Daoy (cell line): ENCODE measurements at regions not wholly inside any gene's neighbourhood (a gene's known extent, or its start where the extent isn't known, plus 50 kb on each side); places are given as distances from the start of the nearest gene placed in this dataset.

ENCODE experiments used
- DNase-seq: peaks from one replicate; pipeline ENCODE4 v3.0.0-alpha.2; 2015; ENCODE audit warnings: low read depth

DNA sequence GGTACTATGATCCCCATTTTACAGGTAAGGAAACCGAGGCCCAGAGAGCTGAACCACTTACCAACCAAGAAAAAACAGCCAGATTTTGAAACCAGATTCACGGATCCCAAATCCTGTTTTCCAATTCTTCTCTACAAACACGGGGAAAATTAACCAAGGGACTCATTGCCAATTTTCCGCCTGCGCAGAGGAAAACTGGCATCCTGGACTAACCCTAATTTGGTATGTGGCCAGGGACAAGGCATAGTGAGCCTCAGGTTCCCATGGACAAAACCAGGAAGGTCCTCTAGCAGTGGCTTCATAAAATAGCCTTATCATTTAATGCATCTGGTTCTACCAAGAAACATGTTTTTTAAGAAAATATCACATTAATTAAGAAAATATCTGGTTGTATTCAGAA, 517.3 kb downstream of the MED13L start:
- no peak for DNase-seq

DNA sequence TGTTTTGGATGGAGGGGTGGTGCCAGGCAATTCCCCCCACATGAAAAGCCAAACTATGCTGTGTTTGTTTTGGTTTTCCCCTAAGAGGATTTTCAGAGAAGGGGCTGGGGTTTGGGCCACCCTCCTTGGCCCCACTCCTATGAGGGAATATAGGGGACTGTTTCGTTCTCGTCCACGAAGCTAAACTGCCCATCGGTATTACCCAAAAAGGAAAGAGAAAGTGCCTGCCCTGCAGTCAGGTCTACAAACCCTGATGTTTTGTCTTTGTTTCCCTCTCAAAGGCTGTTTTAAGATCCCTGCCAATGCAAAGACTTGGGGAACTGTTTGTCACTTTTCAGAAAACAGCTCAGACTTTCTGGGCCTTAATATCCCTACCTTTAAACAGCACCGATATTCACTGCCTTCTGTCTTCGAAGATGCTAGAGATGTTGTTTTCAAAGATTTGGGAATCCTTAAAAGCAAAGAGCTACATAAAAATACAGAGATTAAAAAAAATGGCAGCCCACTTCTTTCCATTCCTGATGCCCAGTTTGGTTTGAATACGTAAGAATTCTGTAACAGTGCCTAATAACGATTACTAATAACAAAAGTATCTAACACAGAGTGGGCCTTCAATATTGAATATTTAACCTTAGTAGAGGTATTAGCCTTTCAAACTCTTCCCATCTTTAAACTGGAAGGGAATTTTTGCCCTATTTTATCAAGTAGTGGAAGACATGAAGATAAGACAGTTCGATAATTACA, 518.4 kb downstream of the MED13L start:
- DNase-seq: peak; percentile 13

DNA sequence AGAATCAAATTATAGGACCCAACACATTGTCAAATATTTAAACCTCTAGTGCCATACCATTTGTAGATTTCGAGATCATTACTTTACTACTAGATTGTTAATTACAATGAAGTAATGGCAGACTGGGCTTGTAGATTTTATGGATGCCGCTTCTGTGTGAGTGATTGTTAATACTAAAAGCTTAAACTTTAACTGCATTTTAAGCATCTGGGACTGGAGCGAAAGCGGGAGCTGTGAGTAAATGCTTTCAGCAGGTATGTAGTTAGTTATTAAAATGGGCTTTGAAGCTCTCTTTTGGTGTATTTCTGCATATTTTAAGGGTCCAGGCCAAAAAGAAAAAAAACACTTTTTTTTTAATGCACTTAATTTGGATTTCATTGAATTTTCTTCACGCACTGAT, 519.3 kb downstream of the MED13L start:
- no peak for DNase-seq

DNA sequence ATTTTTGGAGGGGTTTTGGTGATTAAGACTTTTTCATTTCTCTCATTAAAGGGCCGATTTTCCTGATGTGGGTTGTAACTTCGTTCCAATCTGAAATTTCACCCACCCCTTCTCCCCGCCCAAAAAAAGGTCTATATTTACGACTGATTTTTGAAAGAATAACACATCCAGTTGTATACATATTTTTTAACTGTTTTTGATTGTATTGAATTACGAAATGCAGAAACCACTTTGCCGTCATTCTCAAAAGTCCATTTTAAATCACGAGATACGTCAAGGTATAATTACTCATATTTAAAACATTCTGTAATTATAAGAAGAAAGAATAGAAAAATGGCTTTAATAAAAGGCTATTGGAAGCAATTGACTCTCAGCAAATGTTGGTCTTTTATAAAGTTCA, 520.7 kb downstream of the MED13L start:
- no peak for DNase-seq

DNA sequence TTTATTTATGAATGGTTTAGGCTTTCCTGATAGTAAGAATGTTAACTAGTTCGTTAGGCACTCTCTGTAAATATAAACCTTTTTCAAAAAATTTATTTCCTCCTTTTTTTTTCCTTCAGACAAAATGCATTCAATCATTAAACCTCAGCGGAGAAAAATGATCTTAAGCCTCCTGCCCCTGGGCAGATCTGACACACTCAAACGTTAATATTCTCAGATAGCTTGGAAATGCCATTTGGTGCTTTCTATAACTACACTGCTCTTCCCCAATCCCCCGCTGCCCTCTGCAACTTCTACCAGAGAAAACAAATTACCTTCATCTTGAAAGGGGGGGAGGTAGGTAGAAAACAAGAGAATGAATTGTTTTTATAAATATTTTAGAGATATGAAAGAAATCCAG, 521.2 kb downstream of the MED13L start:
- DNase-seq: no peak

DNA sequence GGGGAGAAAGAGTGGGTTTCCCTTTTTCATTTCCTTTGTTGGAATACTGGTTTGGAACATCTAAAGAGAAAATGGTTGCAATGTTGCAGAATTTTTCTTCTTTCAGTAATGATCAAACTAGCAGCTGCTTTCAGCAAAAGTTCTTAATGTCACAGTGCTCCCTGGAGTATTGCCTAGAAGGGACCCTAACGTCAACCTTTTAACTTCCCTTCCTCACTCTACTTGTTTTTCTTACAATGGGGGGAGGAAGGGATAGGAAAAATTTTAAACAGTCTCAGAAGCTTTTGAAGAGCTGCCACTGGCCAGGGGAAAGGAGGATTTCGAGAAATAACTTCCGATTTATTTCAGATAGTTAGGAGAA, 521.8 kb downstream of the MED13L start:
- DNase-seq: no peak

DNA sequence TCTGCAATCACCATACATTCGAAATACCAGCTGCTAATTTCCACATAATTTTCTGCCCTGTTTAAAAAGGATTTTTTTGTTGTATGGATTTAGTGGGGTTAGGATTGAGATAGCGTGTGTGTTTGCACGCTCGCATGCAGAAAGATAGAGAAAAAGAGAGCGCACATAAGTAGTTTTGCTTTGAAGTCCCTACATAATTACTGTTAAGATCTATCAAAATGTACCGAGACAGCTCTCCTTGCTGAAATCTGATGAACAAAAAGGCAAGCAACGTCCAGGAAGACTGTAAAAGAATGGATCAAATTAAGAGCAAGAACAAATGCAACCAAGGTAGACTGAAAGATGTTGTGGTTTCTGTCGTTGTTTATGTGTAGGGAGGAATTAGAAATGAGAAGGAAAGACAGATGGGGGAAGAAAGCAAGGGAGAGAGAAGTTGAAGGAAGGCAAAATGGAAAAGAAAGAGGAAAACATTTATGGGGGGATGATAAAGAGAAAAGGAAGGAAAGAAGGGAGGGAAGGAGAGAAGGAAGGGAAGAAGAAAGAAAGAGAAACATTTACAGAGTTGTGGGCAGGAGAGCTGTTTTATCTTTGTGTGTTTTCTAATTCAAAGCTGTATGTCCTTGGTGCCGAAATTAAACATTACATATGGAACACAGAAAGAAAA, 522.3 kb downstream of the MED13L start:
- no peak for DNase-seq

DNA sequence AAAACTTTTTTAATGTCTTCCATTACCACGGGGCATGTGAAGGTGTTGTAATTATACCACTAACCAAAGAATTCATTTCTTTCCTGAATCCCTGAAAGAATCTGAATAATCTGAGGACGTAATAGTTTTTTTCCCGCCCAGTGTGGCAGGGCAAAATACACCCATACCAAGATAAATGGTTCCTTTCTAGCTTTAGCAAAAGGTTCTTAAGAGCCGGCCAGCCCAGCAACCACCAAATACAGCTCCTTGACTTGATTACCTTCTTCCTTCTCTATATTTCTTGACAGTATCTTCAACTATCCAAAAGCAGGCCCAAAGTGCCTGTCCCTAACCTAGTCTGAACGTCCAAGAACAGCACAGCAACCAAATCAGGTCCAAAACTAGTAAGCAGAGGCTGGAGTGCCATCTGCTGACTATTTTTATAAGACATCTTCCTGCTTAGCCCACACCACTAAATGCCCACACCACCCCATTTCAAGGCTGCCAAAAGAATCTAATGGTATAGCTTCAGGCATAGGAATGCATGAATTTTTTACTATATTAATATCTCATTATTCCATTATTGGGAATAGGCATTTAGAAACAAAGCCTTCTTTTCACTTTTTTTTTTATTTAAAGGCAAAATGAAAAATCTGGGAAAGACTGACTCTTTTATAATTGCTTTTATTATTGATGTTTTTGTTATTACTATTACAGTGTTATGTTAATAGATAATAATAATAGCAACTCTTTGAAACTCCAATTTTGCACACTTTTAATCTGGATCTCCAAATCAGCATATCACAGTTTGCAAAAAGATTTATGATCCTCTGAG, 524.4 kb downstream of the MED13L start:
- DNase-seq: peak; percentile 64

DNA sequence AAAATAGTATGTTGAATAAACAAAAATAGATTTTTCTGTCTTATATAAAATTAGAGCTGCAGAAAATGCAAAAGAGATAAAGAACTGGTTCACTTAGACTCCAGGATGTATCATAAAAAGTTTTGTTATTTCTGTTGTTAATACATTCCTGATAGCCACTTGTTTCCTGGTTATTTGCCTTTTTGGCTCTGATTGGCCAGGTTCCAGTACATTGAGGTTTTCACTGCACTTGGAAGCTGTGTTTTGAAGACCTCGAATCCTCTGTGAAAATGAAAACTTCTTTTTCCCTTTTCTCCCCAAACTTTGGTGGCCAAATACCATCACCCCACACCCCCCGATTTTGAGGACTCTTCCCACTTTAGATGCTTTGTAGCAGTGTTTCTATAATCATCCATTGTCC, 525.3 kb downstream of the MED13L start:
- DNase-seq: peak; percentile 17

DNA sequence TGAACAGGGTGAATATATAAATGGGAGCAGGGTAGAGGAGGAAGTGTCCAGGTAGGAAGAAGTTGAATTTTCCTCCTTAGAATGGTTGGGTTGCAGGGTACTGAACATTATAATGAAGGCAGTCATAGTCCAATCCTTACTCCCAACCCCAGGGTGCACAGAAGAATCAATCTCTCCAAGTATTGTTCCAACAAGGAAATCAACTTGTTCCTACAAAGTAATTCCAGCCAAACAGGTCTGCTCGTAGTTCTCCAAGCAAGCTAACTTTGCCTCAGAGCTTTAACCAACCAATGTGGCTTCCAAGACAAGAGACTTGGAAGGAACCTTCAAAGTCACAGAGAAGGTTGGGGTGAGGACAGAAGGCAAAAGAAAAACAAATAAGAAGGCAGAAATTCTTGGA, 527.2 kb downstream of the MED13L start:
- no peak for DNase-seq

DNA sequence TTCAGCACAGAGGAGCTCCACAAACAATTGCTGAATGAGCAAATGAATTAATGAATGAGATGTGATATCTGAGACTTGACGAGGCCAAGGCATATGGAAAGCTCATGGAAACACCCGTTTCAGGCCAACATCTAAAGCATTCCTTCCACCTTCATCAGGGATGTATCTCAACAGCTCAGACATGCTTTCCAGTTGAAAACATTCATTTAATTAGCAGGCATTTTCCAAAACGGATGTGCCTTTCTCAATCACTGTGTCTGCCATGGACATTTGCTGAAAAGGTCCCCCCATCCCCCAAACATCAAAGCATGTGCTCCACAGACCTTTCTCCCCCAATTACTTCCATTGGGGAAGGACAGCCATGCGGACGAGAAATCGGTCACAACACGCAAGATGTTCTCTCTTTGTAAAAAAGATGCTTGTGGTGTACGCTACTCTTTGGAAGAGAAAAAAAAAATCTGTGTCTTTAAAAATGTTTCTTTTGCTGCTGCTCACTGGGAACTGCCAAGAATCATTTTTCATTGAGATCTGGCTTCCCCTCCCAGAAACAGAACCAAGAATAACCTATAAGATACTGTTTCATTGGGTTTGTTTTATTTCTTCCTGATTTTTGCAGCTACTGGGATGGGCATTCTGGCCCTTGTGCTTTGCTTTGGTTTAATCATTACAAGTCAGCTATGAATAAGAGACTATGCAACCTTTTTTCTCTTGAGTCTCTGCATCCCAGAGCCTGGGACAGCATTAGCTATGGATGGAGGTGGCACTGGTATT, 528.2 kb downstream of the MED13L start:
- DNase-seq: no peak

DNA sequence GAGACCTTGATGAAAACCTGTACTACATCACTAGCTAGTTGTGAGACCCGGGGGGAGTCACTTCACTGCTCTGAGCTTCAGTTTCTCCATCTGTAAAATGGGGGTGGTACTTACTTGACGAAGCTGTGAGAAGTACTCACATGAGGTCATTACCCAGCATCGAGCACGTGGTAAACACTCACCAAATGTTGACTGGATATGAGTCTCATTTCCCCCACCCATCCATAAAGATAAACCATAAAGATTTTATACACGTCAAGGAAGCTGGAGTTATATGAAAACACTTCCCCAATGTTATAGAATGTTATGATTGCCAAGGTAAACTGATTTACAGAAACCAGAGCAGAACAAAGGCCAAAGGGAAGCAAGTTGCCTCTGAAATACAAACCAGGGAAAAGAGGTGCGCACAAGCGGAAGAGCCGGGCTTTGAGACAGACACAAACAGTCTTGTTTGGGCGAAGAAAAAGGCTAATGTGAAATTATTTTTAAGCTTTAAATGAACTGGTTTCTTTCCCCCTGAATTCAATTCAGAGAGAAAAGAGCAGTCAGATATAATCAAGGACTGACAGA, 536.8 kb downstream of the MED13L start:
- no peak for DNase-seq

DNA sequence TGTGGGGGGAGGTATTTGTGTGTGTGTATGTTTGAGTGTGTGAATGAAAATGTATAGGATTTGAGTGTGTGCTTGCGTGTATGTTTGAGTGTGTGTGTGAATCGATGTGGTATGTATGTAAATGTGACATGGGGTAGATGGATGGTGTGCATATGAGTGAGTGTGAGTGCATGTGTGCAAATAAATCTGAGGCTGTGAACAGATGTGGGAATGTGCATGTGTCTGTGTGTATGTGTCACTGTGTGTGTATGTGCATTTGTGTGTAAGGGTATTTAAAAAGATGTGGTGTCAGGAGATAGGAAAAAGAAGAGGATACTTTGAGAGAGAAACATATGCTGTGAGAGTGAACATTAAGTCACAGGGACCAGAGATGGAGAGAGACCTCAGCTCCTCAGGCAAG, 539.6 kb downstream of the MED13L start:
- DNase-seq: no peak

DNA sequence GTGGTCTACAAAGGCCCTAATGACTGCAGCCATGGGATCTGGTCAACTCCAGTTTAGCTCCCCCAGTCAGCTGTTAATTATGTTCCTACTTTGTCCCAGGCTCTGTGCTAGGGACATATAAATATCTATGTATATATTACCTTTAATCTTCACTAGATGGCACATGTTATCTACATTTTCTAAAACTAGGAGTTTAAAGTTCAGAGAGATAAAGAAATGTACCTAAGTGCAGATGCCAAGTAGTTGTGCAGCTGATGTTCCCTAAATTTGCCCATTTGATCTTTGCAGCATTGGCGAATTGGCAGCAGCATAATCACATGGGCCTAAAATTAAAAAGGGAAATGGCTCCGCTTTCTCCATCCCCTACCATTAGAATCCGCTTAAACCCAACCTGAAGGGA, 541.1 kb downstream of the MED13L start:
- DNase-seq: no peak

DNA sequence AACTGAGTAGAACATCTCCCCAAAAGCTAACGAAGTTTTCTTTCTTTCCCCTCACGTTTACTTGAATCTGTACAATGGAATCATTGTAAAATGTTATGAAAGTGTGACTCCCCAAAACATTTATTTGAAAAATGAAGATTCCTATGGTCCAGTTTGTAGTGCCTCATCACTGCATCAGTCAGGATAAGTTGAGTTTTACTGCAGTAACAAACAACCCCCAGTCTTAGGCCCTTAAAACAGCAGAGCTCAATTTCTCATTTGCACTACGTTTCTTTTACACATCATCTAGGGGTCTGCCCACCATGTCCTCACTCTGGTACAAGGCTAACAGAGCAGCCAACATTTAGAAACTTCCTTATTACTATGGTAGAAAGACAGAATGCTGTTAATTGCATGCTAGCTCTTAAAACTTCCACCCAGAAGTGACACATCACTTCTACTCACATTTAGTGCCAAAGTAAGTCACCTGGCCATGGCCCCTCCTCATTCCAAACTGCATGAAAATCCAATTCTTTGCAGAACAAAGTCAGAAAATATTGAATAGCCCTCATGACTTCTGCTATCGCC, 546.4 kb downstream of the MED13L start:
- no peak for DNase-seq

DNA sequence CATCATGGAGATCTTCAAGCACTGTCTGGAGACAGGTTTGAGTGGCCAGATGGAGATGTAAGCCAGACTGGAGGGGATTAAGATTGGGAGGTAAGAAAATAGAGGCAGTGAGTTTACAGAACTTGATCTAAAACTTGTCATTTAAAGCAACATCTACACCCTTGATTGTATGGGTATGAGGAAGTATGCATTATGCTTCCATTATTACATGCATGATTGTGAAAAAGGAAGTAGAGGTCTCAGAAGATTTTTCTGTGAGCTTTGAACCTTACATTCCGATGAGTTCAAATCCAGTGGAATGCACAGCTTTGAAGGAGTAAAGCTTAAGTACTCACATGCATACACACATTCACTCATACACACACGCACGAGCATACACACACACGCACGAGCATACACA, 550.8 kb downstream of the MED13L start:
- DNase-seq: no peak

DNA sequence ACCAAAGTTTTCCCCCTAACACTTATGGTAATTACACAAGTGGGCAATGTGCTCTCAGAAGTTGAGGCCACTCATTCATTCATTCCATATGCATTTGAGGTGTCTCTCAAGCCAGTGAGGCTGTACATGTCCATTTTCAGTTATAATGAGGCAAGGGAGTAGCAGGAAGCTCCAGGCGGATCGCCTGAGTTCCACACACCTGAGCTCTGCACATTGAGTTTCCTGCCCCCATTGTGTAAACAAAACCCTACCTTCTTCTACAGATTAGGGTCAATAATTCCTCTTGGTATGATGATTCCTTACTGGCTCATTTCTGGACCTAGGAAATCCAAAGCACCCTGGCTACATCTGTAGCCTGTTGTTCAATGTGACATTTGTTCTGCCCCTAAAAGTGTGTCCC, 555.3 kb downstream of the MED13L start:
- DNase-seq: no peak

DNA sequence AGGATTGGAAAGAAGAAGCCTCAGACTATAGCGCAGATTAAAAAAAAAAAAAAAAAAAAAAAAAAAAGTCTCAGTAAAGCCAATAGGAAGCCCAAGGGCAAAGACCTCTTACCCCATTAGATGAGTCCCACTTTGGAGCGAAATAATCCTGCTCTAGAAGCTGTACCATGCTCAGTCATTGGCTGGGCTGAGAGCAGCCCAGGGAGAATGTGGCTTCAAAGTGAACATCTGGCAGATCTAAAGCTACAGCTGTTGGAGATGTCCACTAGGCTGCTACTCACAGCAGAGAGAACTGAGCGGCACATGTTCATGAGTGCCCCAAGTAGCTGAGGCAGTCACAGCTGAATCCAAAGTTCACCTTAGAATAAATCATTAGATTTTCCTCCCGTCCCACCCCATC, 560.9 kb downstream of the MED13L start:
- DNase-seq: no peak

DNA sequence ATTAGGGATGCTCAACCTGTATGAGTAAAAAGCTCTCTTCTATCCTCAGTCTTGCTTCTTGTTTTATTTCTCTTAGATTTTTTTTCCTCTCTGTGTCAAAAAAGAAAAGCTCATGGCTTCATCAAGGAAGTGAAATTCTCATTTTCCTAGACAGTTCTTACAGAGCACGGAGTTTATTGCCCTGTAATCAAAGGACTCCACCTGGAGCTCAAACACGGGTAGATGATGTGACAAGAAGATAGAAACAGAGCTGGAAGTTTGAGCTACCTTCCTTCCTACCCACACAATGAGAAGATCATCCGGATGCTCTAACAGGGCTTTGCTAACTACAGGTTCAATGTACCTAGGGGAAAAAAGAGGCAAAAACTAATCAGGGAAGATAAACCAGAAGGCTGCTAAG, 564.8 kb downstream of the MED13L start:
- no peak for DNase-seq

DNA sequence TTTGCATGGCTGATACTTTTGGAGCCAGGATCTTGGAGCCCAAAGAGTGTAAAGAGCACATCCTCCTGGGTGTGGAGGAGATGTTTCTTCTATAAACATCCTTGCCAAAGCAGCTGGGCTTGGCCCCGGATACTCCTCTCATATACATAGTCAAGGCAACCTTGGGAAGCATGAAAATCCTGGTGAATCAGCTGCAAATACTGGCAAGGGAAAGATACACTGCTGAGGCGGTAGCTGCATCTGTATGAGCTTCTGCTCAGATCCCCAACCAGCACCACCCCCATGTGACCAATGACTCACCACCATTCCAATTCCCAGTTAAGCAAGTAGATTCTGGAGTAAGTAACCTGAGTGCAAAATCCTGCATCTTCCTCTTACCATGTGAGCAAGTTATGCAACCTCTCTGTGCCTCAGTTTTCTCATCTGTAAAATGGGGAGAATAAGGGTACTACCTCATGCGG, 567.4 kb downstream of the MED13L start:
- peak; percentile 72 for DNase-seq

DNA sequence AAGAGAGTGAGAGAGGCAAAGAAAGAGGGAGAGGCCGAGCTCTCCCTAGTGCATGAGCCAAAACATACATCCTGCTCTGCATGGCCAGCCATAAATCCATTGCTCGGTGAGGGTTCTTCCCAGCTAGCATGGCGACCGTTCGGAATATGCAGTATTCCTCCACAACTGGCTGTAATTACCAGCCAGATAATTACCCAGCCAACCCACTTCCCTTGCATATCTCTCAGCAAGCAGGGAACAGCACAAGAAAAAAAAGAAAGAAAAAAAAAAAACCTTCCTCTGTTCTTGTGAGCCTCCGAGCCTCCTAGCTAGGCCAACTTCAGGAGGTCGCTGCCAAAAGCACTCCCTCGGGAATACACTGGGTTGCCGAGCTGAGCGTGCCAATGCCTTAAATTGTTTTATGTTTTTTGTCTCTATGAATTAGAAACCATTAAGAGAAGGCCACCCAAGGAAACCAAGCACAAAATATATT, 567.9 kb downstream of the MED13L start:
- peak; percentile 15 for DNase-seq
